Lower leg skin (tissue), 4 donors: ENCODE measurements at regions not wholly inside any gene's neighbourhood (a gene's known extent, or its start where the extent isn't known, plus 50 kb on each side); places are given as distances from the start of the nearest gene placed in this dataset.

ENCODE experiments used
- DNase-seq, 2 donors: peaks; one replicate each; pipeline ENCODE4 v3.0.0-alpha.2; 2019; ENCODE audit warnings: low spot score in 2 of 2
- H3K4me3 ChIP-seq: fragments of 200-600 bp; sonication (generic); 2 replicates; pipeline ENCODE4 v1.5.1; 2017; ENCODE audit warnings: mild to moderate bottlenecking, low read depth; ENCODE audit not compliant: poor library complexity, severe bottlenecking
- POLR2A ChIP-seq, 2 donors: fragments of 450-650 bp; IDR thresholded peaks; one replicate each; pipeline ENCODE4 v1.6.1; 2016 to 2017; ENCODE audit warnings: antibody characterized with exemption in 2 of 2, mild to moderate bottlenecking in 1 of 2, moderate library complexity in 1 of 2
- WGBS, 2 donors: methylation state at CpG; one replicate each; pipeline ENCODE4 v1.1.5; 2018; 5-methylcytosine and 5-hydroxymethylcytosine counted together
- intact Hi-C: fragments of 100-400 bp; cut with DNase I; formaldehyde crosslinking; loops from one replicate; pipeline ENCODE4 v1.15.0; 2023; ENCODE audit warnings: low total_unique reads
- TF ChIP-seq, protein P1 (sequence below), 3 donors: fragments of 450-650 bp; IDR thresholded peaks; one replicate each; pipeline ENCODE4 v1.5.1; 2016; ENCODE audit warnings: antibody characterized with exemption in 3 of 3, mild to moderate bottlenecking in 3 of 3, moderate library complexity in 2 of 3

GRCh38 chr9:100919506-100919905 is 109.0 kb upstream of the PLPPR1 start:
- TF ChIP-seq POLR2A (IDR thresholded peaks at IDR 0.05), result no peak
- TF ChIP-seq, protein P1, sequence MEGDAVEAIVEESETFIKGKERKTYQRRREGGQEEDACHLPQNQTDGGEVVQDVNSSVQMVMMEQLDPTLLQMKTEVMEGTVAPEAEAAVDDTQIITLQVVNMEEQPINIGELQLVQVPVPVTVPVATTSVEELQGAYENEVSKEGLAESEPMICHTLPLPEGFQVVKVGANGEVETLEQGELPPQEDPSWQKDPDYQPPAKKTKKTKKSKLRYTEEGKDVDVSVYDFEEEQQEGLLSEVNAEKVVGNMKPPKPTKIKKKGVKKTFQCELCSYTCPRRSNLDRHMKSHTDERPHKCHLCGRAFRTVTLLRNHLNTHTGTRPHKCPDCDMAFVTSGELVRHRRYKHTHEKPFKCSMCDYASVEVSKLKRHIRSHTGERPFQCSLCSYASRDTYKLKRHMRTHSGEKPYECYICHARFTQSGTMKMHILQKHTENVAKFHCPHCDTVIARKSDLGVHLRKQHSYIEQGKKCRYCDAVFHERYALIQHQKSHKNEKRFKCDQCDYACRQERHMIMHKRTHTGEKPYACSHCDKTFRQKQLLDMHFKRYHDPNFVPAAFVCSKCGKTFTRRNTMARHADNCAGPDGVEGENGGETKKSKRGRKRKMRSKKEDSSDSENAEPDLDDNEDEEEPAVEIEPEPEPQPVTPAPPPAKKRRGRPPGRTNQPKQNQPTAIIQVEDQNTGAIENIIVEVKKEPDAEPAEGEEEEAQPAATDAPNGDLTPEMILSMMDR (IDR thresholded peaks at IDR 0.05), result no peak
- DNase-seq, result no peak
- H3K4me3 ChIP-seq, result no peak overlapping the region
- WGBS, 2 donors, result 85 to 91% methylated on average over 3 of the region's 3 CpGs
- intact Hi-C loops, result no loop called here

DNA sequence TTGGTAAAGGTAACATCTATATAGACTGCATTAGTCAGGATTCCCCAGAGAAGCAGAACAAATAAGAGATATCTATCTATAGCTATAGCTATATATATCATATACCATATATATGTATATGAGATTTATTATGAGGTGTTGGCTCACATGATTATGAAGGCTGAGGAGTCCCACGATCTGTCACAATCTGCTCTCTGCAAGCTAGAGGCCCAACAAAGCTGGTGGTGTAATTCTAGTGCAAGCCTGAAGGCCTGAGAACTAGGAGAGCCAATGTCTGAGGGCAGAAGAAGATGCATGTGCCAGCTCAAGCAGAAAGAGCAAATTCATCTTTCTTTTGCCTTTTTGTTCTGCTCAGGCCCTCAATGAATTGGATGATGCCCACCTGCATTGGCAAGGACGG is 102.2 kb upstream of the PLPPR1 start:
- WGBS, 2 donors, result 86 to 87% methylated on average over 2 of the region's 2 CpGs
- no peak for TF ChIP-seq POLR2A (IDR thresholded peaks at IDR 0.05)
- TF ChIP-seq, protein P1 (IDR thresholded peaks at IDR 0.05), result no peak
- DNase-seq, result no peak
- intact Hi-C loops, result no loop called here
- H3K4me3 ChIP-seq, result no peak overlapping the region

GRCh38 chr9:100927763-100928162 is 100.8 kb upstream of the PLPPR1 start:
- TF ChIP-seq POLR2A (IDR thresholded peaks at IDR 0.05), result no peak
- TF ChIP-seq, protein P1 (IDR thresholded peaks at IDR 0.05), result no peak
- WGBS, 2 donors, result 79 to 82% methylated on average over 2 of the region's 2 CpGs
- DNase-seq, result no peak
- intact Hi-C loops, result no loop called here
- no peak overlapping the region for H3K4me3 ChIP-seq

DNA sequence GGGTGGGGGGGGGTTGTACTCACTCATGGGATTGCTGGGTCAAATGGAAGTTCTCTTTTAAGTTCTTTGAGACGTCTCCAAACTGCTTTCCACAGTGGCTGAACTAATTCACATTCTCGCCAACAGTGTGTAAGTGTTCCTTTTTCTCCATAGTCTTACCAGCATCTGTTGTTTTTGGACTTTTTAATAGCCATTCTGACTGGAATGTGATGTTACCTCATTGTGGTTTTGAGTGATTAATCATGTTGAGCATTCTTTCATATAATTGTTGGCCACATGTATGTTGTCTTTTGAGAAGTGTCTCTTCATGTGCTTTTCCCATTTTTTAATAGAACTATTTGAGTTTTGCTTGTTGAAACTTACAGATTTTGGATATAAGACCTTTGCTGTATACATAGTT is 94.9 kb upstream of the PLPPR1 start:
- TF ChIP-seq, protein P1 (IDR thresholded peaks at IDR 0.05), result no peak
- TF ChIP-seq POLR2A (IDR thresholded peaks at IDR 0.05), result no peak
- DNase-seq, result no peak
- no peak overlapping the region for H3K4me3 ChIP-seq
- 39 to 67% methylated on average over 2 of the region's 2 CpGs for WGBS, 2 donors
- intact Hi-C loops, result no loop called here

GRCh38 chr9:100937382-100937781 is 91.1 kb upstream of the PLPPR1 start:
- intact Hi-C loops, result no loop called here

DNA sequence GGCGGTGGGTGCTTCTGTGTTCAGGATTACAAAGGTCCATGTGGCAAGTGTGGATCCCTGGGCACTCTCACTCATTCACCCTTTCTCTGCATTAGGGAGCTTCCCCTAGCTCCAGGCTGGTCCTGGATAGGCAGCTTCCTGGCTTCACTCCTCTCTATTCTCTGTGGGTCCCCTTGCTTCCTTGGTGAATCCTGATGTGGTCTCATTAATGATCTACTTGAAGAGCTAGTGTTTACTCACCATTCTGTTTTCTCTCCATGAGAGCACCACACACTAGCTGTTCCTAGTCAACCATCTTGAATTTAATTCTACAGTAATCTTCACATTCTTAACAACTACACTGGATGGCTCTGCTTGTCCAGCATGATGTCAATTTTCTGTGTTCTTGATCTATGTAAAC is 90.0 kb upstream of the PLPPR1 start:
- H3K4me3 ChIP-seq, result no peak overlapping the region
- TF ChIP-seq POLR2A (IDR thresholded peaks at IDR 0.05), result no peak
- TF ChIP-seq, protein P1 (IDR thresholded peaks at IDR 0.05), result no peak
- whole genome bisulfite sequencing, 2 donors, result 73 to 100% methylated on average over 1 of the region's 1 CpG
- intact Hi-C loops, result no loop called here
- DNase-seq, result no peak

More at GRCh38 chr9:100937382-100937781, 91.1 kb upstream of the PLPPR1 start:
- 61 to 78% methylated on average over 3 of the region's 3 CpGs for WGBS, 2 donors
- no peak for TF ChIP-seq POLR2A (IDR thresholded peaks at IDR 0.05)
- TF ChIP-seq, protein P1 (IDR thresholded peaks at IDR 0.05), result no peak
- H3K4me3 ChIP-seq, result no peak overlapping the region
- DNase-seq, result no peak
